Endothelial cell of umbilical vein (primary cell): ENCODE measurements at regions not wholly inside any gene's neighbourhood (a gene's known extent, or its start where the extent isn't known, plus 50 kb on each side); places are given as distances from the start of the nearest gene placed in this dataset.

Source experiments
- MAX ChIP-seq: IDR thresholded peaks from 2 replicates; pipeline ENCODE4 v1.6.1; 2011; ENCODE audit not compliant: insufficient read depth, insufficient read length
- POLR2A ChIP-seq: IDR thresholded peaks from 2 replicates; pipeline ENCODE4 v1.6.1; 2012; ENCODE audit warnings: low read depth, mild to moderate bottlenecking, control low read depth, low read length
- POLR2AphosphoS5 ChIP-seq: IDR thresholded peaks from 2 replicates; pipeline ENCODE4 v1.6.1; 2012; ENCODE audit warnings: low read depth, mild to moderate bottlenecking, control low read depth, low read length, moderate library complexity; ENCODE audit not compliant: insufficient read depth
- TF ChIP-seq, protein P1 (sequence below), 2 donors: IDR thresholded peaks; 1 replicate in 1 of 2; 2 replicates in 1 of 2; pipeline ENCODE4 v1.5.1; 2011; ENCODE audit warnings: low read length in 2 of 2, mild to moderate bottlenecking in 2 of 2, moderate library complexity in 2 of 2, control low read depth in 1 of 2, inconsistent platforms in 1 of 2, low read depth in 1 of 2; ENCODE audit not compliant: insufficient read depth in 1 of 2; ENCODE audit errors: extremely low read depth in 1 of 2

DNA sequence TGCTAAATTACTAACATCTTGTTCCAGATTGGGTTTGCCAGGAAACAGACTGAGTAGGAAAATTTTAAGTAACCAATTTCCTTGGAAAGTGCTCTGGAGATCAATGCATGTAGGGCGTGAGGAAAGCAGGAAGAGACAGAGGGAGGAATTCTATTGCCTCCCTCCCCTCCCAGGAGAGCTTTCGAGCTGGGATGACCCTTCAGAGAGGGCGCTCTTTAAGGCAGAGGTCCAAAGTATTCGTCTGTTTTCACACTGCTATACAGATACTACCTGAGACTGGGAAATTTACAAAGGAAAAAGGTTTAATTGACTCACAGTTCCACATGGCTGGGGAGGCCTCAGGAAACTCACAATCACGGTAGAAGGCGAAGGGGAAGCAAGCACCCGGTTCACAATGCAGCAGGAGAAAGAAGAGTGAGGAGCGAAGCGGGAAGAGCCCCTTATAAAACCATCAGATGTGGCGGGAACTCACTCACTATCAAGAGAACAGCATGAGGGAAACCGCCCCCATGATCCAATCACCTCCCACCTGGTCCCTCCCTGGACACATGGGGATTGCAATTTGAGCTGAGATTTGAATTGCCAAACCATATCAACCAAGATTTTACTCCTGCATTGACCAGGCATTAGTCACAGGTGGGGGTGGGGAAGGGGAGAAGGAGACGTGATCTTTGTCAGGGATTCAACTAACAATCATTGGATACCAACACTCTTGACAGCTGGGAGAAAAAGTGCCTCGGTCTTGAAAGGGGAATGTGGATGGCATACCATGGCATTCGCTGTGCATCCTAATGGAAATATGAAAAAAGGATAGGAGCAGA lies 63.8 kb downstream of the SLITRK2 start:
- TF ChIP-seq, protein P1, sequence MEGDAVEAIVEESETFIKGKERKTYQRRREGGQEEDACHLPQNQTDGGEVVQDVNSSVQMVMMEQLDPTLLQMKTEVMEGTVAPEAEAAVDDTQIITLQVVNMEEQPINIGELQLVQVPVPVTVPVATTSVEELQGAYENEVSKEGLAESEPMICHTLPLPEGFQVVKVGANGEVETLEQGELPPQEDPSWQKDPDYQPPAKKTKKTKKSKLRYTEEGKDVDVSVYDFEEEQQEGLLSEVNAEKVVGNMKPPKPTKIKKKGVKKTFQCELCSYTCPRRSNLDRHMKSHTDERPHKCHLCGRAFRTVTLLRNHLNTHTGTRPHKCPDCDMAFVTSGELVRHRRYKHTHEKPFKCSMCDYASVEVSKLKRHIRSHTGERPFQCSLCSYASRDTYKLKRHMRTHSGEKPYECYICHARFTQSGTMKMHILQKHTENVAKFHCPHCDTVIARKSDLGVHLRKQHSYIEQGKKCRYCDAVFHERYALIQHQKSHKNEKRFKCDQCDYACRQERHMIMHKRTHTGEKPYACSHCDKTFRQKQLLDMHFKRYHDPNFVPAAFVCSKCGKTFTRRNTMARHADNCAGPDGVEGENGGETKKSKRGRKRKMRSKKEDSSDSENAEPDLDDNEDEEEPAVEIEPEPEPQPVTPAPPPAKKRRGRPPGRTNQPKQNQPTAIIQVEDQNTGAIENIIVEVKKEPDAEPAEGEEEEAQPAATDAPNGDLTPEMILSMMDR (IDR thresholded peaks at IDR 0.05; ENCODE audit: extremely low read depth in 1 of 2, insufficient read depth in 1 of 2, low read depth in 1 of 2, low read length in 2 of 2), result no peak
- TF ChIP-seq POLR2A (no peak), POLR2AphosphoS5 (no peak), MAX (no peak)
